ENCODE measurements at regions not wholly inside any gene's neighbourhood (a gene's known extent, or its start where the extent isn't known, plus 50 kb on each side); places are given as distances from the start of the nearest gene placed in this dataset.
A peak's percentile ranks its signal among the peaks of the same experiment; 100 is the strongest.

DNA sequence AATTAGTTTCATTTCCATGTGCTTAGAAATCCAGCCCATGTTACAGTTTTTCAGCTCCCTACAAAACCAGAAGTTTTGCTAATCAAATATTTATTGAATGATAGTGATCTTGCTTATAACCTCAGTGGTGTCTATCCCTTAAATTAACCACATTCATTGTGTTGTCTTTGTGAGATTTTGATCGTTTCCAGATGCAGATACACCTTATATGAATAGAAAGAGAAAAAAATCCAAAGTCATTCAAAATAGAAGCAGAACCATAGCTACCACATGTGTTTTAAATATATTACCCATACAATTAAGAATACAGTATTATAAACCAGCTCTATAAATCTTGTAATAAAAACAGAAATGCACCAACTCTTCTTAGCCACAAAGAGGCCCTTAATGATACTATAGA lies 60.6 kb upstream of the RREB1 start:
- Histone ChIP-seq H3K4me1 (peaks cover 21% of the 10 kb centered on the region), H3K27me3 (no peaks in the 10 kb centered on the region), H3K9me3 (no peaks in the 10 kb centered on the region), H3K36me3 (no peaks in the 10 kb centered on the region), H3K27ac (no peak overlapping the region), H3K4me3 (no peak overlapping the region)
- TF ChIP-seq CTCF (IDR thresholded peaks at IDR 0.05) (no peak), POLR2A (IDR thresholded peaks at IDR 0.05) (no peak), EP300 (IDR thresholded peaks at IDR 0.05) (no peak), POLR2AphosphoS5 (IDR thresholded peaks at IDR 0.05) (no peak)
- no peak for DNase-seq (ENCODE audit: low spot score in 2 of 2)
- 53% methylated on average over 1 of the region's 1 CpG for WGBS

GRCh38 chr6:7047966-7048365 lies 59.8 kb upstream of the RREB1 start:
- H3K36me3 ChIP-seq, result no peaks in the 10 kb centered on the region
- 67% methylated on average over 3 of the region's 3 CpGs for WGBS
- no peak for DNase-seq (ENCODE audit: low spot score in 2 of 2)
- no peaks in the 10 kb centered on the region for H3K27me3 ChIP-seq
- TF ChIP-seq POLR2AphosphoS5 (IDR thresholded peaks at IDR 0.05), result no peak
- no peak for TF ChIP-seq CTCF (IDR thresholded peaks at IDR 0.05)
- no peak for TF ChIP-seq EP300 (IDR thresholded peaks at IDR 0.05)
- TF ChIP-seq POLR2A (IDR thresholded peaks at IDR 0.05), result no peak
- no peaks in the 10 kb centered on the region for H3K9me3 ChIP-seq
- H3K4me3 ChIP-seq, result no peak overlapping the region
- peaks cover 24% of the 10 kb centered on the region for H3K4me1 ChIP-seq
- no peak overlapping the region for H3K27ac ChIP-seq

DNA sequence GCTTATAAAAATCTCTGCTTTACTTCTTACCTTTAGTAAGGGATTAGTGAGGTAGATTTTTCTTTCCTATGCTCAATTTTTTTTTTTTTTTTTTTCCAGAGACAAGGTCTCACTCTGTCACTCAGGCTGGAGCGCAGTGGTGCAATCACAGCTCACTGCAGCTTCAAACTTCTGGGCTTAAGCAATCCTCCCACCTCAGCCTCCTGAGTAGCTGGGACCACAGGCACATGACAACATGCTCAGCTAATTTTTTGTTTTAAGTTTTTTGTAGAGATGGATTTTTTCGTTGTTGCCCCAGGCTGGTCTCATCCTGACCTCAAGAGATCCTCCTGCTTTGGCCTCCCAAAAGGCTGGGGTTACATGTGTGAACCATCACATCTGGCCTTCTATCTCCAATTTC lies 58.9 kb upstream of the RREB1 start:
- H3K27me3 ChIP-seq, result no peaks in the 10 kb centered on the region
- no peaks in the 10 kb centered on the region for H3K9me3 ChIP-seq
- no peak overlapping the region for H3K4me3 ChIP-seq
- H3K4me1 ChIP-seq, result peaks cover 29% of the 10 kb centered on the region
- TF ChIP-seq CTCF (IDR thresholded peaks at IDR 0.05), result no peak
- TF ChIP-seq POLR2AphosphoS5 (IDR thresholded peaks at IDR 0.05), result no peak
- no peak for TF ChIP-seq POLR2A (IDR thresholded peaks at IDR 0.05)
- no peak for TF ChIP-seq EP300 (IDR thresholded peaks at IDR 0.05)
- no peak for DNase-seq (ENCODE audit: low spot score in 2 of 2)
- no peaks in the 10 kb centered on the region for H3K36me3 ChIP-seq
- WGBS, result 82% methylated on average over 2 of the region's 2 CpGs
- H3K27ac ChIP-seq, result no peak overlapping the region

GRCh38 chr6:7050004-7050403 lies 57.8 kb upstream of the RREB1 start:
- no peak for DNase-seq (ENCODE audit: low spot score in 2 of 2)
- Histone ChIP-seq H3K4me3 (no peak overlapping the region), H3K27me3 (no peaks in the 10 kb centered on the region), H3K27ac (peak overlapping the region; percentile 96), H3K9me3 (no peaks in the 10 kb centered on the region), H3K36me3 (no peaks in the 10 kb centered on the region), H3K4me1 (peaks cover 29% of the 10 kb centered on the region)
- WGBS, result 62% methylated on average over 2 of the region's 2 CpGs
- TF ChIP-seq EP300 (IDR thresholded peaks at IDR 0.05) (no peak), POLR2AphosphoS5 (IDR thresholded peaks at IDR 0.05) (no peak), CTCF (IDR thresholded peaks at IDR 0.05) (no peak), POLR2A (IDR thresholded peaks at IDR 0.05) (no peak)

GRCh38 chr6:7050872-7051779 lies 56.6 kb upstream of the RREB1 start:
- H3K27ac ChIP-seq, result peak overlapping the region; percentile 96
- H3K36me3 ChIP-seq, result no peaks in the 10 kb centered on the region
- H3K4me3 ChIP-seq, result peak overlapping the region; percentile 63
- peak; percentile 78 to 82 for DNase-seq (ENCODE audit: low spot score in 2 of 2)
- no peaks in the 10 kb centered on the region for H3K9me3 ChIP-seq
- H3K27me3 ChIP-seq, result no peaks in the 10 kb centered on the region
- WGBS, result 40% methylated on average over 10 of the region's 68 CpGs
- peaks cover 29% of the 10 kb centered on the region for H3K4me1 ChIP-seq
- TF ChIP-seq POLR2AphosphoS5 (IDR thresholded peaks at IDR 0.05) (peak in 1 of 3 donors; percentile 43), CTCF (IDR thresholded peaks at IDR 0.05) (no peak), EP300 (IDR thresholded peaks at IDR 0.05) (no peak), POLR2A (IDR thresholded peaks at IDR 0.05) (peak in 1 of 2 donors; percentile 7)
